WI38 (cell line): ENCODE measurements at regions not wholly inside any gene's neighbourhood (a gene's known extent, or its start where the extent isn't known, plus 50 kb on each side); places are given as distances from the start of the nearest gene placed in this dataset.
"Not testable (repeated sequence)": the region's sequence is repeated elsewhere in the genome, so short reads cannot be mapped to it uniquely, and the experiment has no call there.

Experiments used
- H3K4me3 ChIP-seq: 2 replicates; pipeline ENCODE4 v1.5.1; 2011; ENCODE audit warnings: low read depth, mild to moderate bottlenecking, control low read depth, low read length
- TF ChIP-seq, protein P1 (sequence below): IDR thresholded peaks from 2 replicates; pipeline ENCODE4 v1.5.1; 2012; ENCODE audit warnings: low read depth, mild to moderate bottlenecking, control low read depth, low read length

GRCh38 chr2:180257247-180257646 is 250.2 kb upstream of the CWC22 start:
- TF ChIP-seq, protein P1, sequence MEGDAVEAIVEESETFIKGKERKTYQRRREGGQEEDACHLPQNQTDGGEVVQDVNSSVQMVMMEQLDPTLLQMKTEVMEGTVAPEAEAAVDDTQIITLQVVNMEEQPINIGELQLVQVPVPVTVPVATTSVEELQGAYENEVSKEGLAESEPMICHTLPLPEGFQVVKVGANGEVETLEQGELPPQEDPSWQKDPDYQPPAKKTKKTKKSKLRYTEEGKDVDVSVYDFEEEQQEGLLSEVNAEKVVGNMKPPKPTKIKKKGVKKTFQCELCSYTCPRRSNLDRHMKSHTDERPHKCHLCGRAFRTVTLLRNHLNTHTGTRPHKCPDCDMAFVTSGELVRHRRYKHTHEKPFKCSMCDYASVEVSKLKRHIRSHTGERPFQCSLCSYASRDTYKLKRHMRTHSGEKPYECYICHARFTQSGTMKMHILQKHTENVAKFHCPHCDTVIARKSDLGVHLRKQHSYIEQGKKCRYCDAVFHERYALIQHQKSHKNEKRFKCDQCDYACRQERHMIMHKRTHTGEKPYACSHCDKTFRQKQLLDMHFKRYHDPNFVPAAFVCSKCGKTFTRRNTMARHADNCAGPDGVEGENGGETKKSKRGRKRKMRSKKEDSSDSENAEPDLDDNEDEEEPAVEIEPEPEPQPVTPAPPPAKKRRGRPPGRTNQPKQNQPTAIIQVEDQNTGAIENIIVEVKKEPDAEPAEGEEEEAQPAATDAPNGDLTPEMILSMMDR: no peak
- no peak overlapping the region for H3K4me3 ChIP-seq

DNA sequence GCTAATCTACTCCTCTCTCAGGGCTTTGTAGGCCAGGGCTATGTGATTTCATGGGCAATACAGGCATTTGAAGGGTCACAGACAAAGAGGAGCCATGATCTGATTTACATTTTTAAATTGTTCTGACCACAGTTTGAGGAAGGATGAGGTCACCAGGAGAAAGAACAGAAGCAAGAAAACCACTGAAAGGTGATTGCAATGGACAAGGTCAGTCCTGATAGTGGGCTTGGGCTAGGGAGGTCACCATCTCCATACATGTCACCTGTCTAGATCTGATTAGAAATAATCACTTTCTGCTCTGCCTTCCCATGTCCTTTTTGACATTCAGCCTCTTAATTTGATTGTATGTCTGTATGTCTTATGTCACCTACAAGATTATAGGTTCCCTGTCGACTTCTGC is 248.9 kb upstream of the CWC22 start:
- TF ChIP-seq, protein P1: no peak
- no peak overlapping the region for H3K4me3 ChIP-seq

- H3K4me3 ChIP-seq: no peak overlapping the region
- TF ChIP-seq, protein P1: no peak
These were observed 247.8 kb upstream of the CWC22 start for GRCh38 chr2:180254872-180255271.

DNA sequence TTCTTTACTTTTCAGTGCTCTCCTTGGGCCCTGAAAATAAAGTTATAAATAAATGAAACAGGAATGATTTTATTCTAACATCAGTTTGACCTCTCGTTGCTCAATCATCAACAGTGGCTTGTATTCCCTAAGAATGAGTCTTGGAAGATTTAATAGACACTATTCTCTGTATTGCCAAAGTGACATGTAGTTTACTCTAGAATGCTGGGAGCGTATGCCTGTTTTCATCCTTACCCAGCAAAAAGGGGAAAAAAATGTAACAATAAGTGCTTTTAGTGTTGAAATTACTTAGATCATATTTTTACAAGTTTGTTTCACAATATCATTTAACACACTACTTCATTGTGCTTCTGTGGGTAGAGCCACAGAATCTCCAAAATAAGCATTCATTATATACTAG is 240.6 kb upstream of the CWC22 start:
- H3K4me3 ChIP-seq: no peak overlapping the region
- TF ChIP-seq, protein P1: no peak

DNA sequence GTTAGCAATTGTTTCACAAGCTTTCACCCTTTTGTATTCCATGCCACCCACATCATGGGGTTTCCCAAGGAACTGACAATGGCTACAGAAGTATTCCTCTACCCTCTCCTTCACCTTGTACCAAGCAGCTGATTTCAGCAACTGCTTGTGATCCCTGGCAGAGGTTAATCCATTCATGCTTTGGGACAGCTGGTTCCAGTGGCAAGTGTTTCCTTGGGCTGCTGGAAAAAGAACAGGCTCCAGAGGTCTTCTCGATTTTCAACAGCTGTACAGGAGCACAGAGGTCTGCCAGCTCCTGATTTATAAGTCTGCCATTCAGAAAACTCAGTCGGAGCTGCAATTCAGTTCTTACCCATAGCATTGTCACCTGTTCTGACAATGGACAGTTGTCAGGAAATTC is 239.2 kb upstream of the CWC22 start:
- H3K4me3 ChIP-seq: no peak overlapping the region
- TF ChIP-seq, protein P1: no peak

DNA sequence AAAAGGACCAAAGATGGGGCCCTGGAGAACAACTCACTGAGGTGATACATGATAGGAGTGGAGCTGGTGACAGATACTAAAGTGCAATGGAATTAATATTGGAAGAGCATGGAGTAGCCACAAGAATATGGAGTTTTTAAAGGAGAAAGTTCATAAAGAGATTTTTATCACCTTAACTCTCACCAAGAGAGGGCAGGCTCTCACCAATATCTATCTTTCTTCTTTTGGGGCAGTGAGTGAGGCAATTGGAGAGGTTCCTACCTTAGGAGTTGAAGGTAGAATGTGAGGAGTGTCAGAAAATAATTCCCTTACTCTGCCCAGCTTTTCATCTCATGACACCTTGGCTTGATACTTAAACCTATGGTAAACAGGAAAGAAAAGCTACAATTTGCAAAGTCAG is 233.7 kb upstream of the CWC22 start:
- TF ChIP-seq, protein P1: no peak
- no peak overlapping the region for H3K4me3 ChIP-seq

DNA sequence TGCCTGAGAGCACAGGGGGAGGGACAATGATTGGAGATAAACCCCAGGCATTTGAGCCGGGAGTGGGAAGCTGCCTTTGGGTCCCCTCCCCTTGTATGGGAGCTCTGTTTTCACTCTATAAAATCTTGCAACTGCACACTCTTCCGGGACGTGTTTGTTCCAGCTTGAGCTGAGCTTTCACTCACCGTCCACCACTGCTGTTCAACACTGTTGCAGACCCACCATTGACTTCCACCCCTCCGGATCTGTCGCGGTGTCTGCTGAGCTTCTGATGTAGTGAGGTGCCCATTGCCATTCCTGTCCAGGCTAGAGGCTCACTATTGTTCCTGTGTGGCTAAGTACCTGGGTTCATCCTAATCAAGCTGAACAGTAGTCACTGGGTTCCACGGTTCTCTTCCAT is 231.6 kb upstream of the CWC22 start:
- no peak overlapping the region for H3K4me3 ChIP-seq
- TF ChIP-seq, protein P1: no peak

GRCh38 chr2:180236061-180236460 is 229.0 kb upstream of the CWC22 start:
- not testable (repeated sequence) for H3K4me3 ChIP-seq

- H3K4me3 ChIP-seq: not testable (repeated sequence)
These were observed 228.4 kb upstream of the CWC22 start for GRCh38 chr2:180235506-180235905.

DNA sequence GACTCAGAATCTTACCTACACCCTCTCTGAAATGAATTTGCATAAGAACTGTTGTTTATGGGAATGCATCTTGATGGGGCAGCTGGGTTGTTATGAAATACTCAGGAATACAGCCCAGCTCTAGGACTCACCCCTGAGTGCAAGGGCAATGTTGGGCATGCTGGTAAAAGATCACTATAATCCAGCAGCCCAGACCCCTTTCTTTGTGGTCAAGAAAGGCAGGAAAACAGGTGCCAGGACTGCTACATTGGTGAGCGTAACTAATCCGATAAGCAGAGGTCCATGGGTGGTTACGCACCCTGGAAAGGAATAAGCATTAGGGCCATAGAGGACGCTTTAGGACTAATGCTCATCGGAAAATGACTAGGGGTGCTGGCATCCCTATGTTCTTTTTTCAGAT is 227.9 kb upstream of the CWC22 start:
- not testable (repeated sequence) for H3K4me3 ChIP-seq
